ENCODE measurements at regions not wholly inside any gene's neighbourhood (a gene's known extent, or its start where the extent isn't known, plus 50 kb on each side); places are given as distances from the start of the nearest gene placed in this dataset.

DNA sequence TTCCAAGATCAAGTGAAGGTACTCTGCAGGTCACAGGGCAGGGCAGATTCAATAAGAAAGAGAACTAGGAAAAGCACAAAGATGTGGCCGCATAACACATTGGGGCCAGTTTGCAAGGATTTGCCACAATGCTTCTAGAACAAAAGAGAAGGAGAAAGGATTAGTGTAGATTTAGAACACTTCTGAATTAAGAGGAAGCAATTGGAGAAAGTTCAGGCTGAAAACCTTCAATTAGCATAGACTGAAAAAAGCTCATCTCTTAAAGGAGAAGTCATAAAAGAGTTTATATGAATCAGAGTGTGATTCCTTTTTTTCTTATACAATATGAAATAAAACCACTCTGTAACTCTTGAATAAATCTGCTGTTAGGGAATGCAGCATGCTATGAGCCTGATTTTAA, 215.6 kb upstream of the FAT1 start:
- DNase-seq = no peak
- Histone ChIP-seq H3K27me3 (ENCODE audit: control insufficient read depth in 2 of 2, insufficient read depth in 2 of 2, low read length in 2 of 2) (no peaks in the 10 kb centered on the region), H3K79me2 (ENCODE audit: insufficient read depth, low read length) (no peaks in the 10 kb centered on the region), H3K4me2 (replicated peaks; ENCODE audit: extremely low read depth, low read length, poor library complexity, severe bottlenecking) (no peak overlapping the region), H3K9me3 (replicated peaks in 1 of 2; ENCODE audit: control insufficient read depth in 1 of 2, insufficient read depth in 1 of 2, low read length in 2 of 2) (peaks cover 0 to 2% of the 10 kb centered on the region in 2 donors), H3K4me3 (replicated peaks in 1 of 3; ENCODE audit: low read depth in 2 of 3, low read length in 3 of 3) (no peak overlapping the region), H3K4me1 (ENCODE audit: control insufficient read depth in 1 of 2, insufficient read depth in 2 of 2, low read length in 2 of 2) (no peaks in the 10 kb centered on the region), H4K20me1 (ENCODE audit: insufficient read depth, low read length) (no peaks in the 10 kb centered on the region), H3K27ac (ENCODE audit: low read depth in 1 of 2, low read length in 2 of 2) (no peak overlapping the region), H3K36me3 (replicated peaks in 1 of 2; ENCODE audit: control insufficient read depth in 1 of 2, insufficient read depth in 2 of 2, low read length in 2 of 2) (no peaks in the 10 kb centered on the region), H3K9ac (ENCODE audit: insufficient read depth, low read length, poor library complexity, severe bottlenecking) (no peak overlapping the region), H2AFZ (ENCODE audit: insufficient read depth, low read depth, low read length, poor library complexity, severe bottlenecking) (no peak overlapping the region)
- H3K36me3 Mint-ChIP-seq = no peaks in the 10 kb centered on the region
- no peaks in the 10 kb centered on the region for H3K4me1 Mint-ChIP-seq
- no CpG with 5 or more reads among the region's 1 CpG for WGBS (ENCODE audit: insufficient coverage)
- H3K27ac Mint-ChIP-seq = no peak overlapping the region
- peaks cover 0 to 5% (median 3%) of the 10 kb centered on the region in 7 donors for H3K9me3 Mint-ChIP-seq
- H3K27me3 Mint-ChIP-seq (ENCODE audit: low read depth in 3 of 3) = no peaks in the 10 kb centered on the region
- intact Hi-C loops (cut with micrococcal nuclease) = no loop called here
- no peak for TF ChIP-seq CTCF (IDR thresholded peaks at IDR 0.05)
- no peak overlapping the region for H3K4me3 Mint-ChIP-seq

DNA sequence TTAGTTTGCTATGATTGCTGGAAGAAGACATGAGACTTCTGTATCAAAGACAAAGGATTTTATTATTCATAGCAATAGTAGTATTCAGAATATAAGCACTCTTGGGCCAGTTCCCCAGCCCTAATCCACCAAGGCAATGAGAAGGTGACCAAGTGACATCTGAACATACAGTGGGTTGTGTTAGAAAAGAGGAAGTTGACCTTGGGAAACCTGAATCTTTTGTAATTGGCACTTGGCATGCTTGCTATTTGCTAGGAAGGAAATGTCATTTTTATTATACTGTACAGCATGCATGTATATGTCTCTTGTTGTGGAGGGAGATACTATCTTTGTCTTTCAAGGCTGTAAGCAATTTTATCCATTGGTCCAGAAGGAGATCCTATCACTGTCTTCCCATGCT, 216.1 kb upstream of the FAT1 start:
- no peaks in the 10 kb centered on the region for H3K4me1 Mint-ChIP-seq
- no peak overlapping the region for H3K4me2 ChIP-seq (replicated peaks; ENCODE audit: extremely low read depth, low read length, poor library complexity, severe bottlenecking)
- no peak for DNase-seq
- no peaks in the 10 kb centered on the region for H3K79me2 ChIP-seq (ENCODE audit: insufficient read depth, low read length)
- H3K9ac ChIP-seq (ENCODE audit: insufficient read depth, low read length, poor library complexity, severe bottlenecking) = no peak overlapping the region
- intact Hi-C loops (cut with micrococcal nuclease) = no loop called here
- H3K27ac Mint-ChIP-seq = no peak overlapping the region
- no peaks in the 10 kb centered on the region for H3K27me3 ChIP-seq (ENCODE audit: control insufficient read depth in 2 of 2, insufficient read depth in 2 of 2, low read length in 2 of 2)
- H4K20me1 ChIP-seq (ENCODE audit: insufficient read depth, low read length) = no peaks in the 10 kb centered on the region
- H3K9me3 ChIP-seq (replicated peaks in 1 of 2; ENCODE audit: control insufficient read depth in 1 of 2, insufficient read depth in 1 of 2, low read length in 2 of 2) = no peaks in the 10 kb centered on the region
- peaks cover 0 to 5% (median 3%) of the 10 kb centered on the region in 7 donors for H3K9me3 Mint-ChIP-seq
- H3K36me3 ChIP-seq (replicated peaks in 1 of 2; ENCODE audit: control insufficient read depth in 1 of 2, insufficient read depth in 2 of 2, low read length in 2 of 2) = no peaks in the 10 kb centered on the region
- no peak overlapping the region for H3K27ac ChIP-seq (ENCODE audit: low read depth in 1 of 2, low read length in 2 of 2)
- H3K4me3 Mint-ChIP-seq = no peak overlapping the region
- no peaks in the 10 kb centered on the region for H3K36me3 Mint-ChIP-seq
- no peak for TF ChIP-seq CTCF (IDR thresholded peaks at IDR 0.05)
- H3K27me3 Mint-ChIP-seq (ENCODE audit: low read depth in 3 of 3) = peaks cover 0 to 2% (median 0%) of the 10 kb centered on the region in 3 donors
- no peak overlapping the region for H2AFZ ChIP-seq (ENCODE audit: insufficient read depth, low read depth, low read length, poor library complexity, severe bottlenecking)
- no peak overlapping the region for H3K4me3 ChIP-seq (replicated peaks in 1 of 3; ENCODE audit: low read depth in 2 of 3, low read length in 3 of 3)
- no peaks in the 10 kb centered on the region for H3K4me1 ChIP-seq (ENCODE audit: control insufficient read depth in 1 of 2, insufficient read depth in 2 of 2, low read length in 2 of 2)
